ENCODE measurements at regions not wholly inside any gene's neighbourhood (a gene's known extent, or its start where the extent isn't known, plus 50 kb on each side); places are given as distances from the start of the nearest gene placed in this dataset.

- Mint-ChIP-seq H3K27me3 (ENCODE audit: low read depth, poor library complexity) (peaks cover 4% of the 10 kb centered on the region), H3K4me3 (no peak overlapping the region), H3K36me3 (ENCODE audit: low read depth) (no peaks in the 10 kb centered on the region), H3K27ac (no peak overlapping the region), H3K4me1 (peaks cover 8% of the 10 kb centered on the region), H3K9me3 (peaks cover 14% of the 10 kb centered on the region)
- no peak for DNase-seq
- TF ChIP-seq, protein P1, sequence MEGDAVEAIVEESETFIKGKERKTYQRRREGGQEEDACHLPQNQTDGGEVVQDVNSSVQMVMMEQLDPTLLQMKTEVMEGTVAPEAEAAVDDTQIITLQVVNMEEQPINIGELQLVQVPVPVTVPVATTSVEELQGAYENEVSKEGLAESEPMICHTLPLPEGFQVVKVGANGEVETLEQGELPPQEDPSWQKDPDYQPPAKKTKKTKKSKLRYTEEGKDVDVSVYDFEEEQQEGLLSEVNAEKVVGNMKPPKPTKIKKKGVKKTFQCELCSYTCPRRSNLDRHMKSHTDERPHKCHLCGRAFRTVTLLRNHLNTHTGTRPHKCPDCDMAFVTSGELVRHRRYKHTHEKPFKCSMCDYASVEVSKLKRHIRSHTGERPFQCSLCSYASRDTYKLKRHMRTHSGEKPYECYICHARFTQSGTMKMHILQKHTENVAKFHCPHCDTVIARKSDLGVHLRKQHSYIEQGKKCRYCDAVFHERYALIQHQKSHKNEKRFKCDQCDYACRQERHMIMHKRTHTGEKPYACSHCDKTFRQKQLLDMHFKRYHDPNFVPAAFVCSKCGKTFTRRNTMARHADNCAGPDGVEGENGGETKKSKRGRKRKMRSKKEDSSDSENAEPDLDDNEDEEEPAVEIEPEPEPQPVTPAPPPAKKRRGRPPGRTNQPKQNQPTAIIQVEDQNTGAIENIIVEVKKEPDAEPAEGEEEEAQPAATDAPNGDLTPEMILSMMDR (IDR thresholded peaks at IDR 0.05): no peak
Measured at GRCh38 chr4:20643631-20644030, 56.6 kb upstream of the PACRGL start.

DNA sequence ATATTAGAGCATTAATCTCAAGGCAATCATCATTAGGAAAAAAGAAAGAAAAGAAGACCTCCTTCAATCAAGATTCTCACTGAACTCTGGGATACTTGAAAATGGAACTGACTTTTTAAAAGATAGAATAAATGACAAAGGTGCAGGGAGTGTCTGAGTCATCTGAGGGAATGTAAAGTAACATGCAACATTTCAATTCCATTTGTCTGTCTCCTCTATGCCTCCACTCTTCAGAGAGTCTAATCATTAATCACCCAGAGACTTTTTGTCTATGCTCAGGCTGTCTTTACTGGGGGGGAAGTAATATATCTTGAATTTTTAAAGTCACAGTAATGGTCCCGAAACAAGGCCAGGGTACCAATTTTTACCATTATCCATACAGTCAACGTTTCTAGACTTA is 55.0 kb upstream of the PACRGL start:
- peaks cover 7% of the 10 kb centered on the region for H3K27me3 Mint-ChIP-seq (ENCODE audit: low read depth, poor library complexity)
- DNase-seq: no peak
- peaks cover 17% of the 10 kb centered on the region for H3K9me3 Mint-ChIP-seq
- H3K27ac Mint-ChIP-seq: no peak overlapping the region
- H3K36me3 Mint-ChIP-seq (ENCODE audit: low read depth): no peaks in the 10 kb centered on the region
- no peak overlapping the region for H3K4me3 Mint-ChIP-seq
- H3K4me1 Mint-ChIP-seq: peaks cover 19% of the 10 kb centered on the region
- TF ChIP-seq, protein P1 (IDR thresholded peaks at IDR 0.05): no peak

GRCh38 chr4:20646287-20646686 is 54.0 kb upstream of the PACRGL start:
- Mint-ChIP-seq H3K4me1 (peaks cover 19% of the 10 kb centered on the region), H3K9me3 (peaks cover 23% of the 10 kb centered on the region), H3K4me3 (no peak overlapping the region), H3K27me3 (ENCODE audit: low read depth, poor library complexity) (peaks cover 7% of the 10 kb centered on the region), H3K36me3 (ENCODE audit: low read depth) (no peaks in the 10 kb centered on the region), H3K27ac (no peak overlapping the region)
- DNase-seq: no peak
- TF ChIP-seq, protein P1 (IDR thresholded peaks at IDR 0.05): no peak
